ENCODE measurements at regions not wholly inside any gene's neighbourhood (a gene's known extent, or its start where the extent isn't known, plus 50 kb on each side); places are given as distances from the start of the nearest gene placed in this dataset.

DNA sequence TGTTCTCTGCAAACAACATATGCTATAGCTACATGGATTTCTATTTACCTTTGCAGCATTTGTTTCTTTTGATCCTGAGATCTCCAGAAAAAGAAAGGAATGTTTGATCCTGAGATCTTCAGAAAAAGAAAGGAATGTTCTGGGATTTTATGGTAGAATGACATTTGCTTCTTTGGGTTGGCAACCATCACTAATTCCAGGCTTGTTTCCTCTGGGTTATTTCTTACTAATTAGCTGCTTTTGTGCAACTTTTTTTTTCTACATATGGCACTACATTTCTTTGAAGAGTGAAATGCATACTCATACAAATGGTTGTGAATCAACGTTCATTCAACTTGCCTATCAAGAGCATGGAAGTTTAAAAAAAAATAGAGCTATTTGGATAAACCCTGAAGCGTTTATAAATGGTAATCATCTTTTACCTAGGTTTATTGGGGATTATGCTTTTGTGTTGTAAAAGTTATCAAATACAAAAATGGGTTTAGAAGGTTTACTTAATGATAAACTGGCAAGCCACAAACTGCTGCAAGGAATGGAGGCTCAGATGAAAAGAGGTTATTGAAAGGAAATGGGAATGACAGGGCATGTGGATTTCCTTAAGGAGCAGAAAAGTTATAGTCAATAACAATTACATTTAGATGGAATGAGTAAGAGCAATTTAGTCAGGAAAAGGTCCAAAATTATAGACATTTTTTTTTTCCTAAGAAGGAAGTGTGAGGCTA, 95.6 kb upstream of the PCDH18 start:
- DNase-seq (ENCODE audit: low spot score) = no peak
- intact Hi-C loops (cut with DNase I) = no loop called here

DNA sequence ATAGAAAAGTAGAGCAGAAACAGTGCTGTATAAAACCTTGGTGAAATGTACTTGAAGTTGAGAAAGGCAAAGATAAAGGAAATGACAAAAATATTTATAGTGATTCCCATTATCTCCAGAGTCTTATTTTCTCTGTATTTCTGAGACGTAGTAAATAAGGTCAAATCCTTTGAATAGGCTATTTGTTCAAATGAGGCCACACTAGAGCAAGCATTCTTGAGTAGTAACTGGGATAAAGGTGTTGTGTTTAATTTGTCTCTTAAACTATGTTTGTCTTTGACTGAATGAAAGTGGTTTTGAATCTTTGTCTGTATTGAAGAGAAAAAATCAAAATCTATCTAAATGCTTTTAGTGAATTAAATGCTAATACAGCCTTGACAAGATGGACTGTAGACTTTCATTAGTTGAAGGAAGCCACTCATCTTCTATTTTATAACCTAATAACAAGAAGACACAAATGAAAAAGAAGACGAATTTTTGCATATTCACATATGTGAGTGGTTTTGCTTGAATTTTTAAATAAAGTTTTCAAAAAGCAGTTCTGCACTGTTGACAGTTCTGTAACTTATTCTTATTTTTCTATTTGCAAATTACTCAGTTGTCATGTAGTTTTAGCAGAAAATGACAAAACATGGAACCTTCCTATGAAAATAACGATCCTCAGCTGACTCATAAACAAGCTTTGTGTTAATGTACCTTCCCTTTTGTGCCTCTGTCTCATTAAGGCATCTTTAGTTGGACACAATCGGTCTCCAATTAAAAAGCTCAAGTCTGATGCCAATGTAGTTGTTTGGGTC, 94.8 kb upstream of the PCDH18 start:
- intact Hi-C loops (cut with DNase I) = no loop called here
- no peak for DNase-seq (ENCODE audit: low spot score)

DNA sequence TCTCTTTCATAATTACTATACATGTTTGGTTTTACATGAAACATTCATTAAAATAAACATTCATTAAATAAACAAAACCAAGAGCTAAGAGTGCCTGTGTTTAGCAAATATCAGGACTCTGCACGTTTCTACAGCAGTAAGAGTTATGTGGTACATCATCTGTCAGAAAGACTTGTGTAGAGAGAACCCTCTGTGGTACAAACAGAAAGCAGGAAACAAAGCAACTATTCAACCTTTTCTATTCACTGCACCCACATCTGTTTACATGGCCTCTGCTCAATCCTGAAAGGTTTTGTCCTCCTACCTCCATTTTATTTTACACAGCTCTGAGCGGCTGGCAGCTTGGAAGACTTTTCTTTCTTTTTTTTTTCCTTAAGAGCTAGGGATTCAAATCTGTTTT, 90.7 kb upstream of the PCDH18 start:
- intact Hi-C loops (cut with DNase I) = no loop called here

DNA sequence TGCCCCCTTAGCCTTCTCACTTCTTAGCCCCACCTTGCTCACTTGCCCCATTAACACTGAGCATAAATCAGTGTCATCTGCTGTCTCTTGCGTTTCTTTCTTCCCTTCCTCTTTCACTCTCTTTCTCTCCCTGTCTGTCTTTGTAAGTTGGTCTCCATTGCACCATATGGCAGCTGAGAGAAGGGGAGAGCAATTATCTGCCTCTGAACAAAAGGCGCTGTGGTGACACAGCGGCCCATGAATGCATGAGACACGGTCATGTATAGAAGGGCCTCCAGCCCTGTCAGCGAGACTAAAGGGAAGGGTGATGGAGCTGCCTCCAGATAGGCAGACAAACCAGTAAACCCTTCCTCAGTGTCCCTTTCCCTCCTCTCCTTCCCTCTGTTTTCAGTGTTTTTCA, 88.8 kb upstream of the PCDH18 start:
- DNase-seq (ENCODE audit: low spot score) = no peak
- intact Hi-C loops (cut with DNase I) = no loop called here

More for the DNA sequence above, 90.7 kb upstream of the PCDH18 start:
- DNase-seq (ENCODE audit: low spot score) = no peak

DNA sequence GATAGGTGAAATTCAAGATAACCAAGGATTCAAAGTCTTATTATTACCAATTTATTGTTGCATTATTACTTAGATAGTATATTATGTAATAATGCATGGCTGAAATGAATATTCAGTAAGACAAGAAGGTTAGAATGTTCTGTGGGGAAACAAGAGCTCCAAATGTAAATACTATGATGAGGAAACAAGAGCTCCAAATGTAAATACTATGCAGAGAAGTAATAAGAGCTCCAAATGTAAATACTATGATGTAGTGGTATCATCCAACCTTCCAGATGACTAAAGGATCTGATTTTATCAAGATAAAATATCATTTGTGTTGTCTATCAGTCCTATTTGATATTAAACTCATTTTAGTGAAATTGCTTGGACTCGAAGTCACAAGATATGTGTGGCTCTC, 82.2 kb upstream of the PCDH18 start:
- DNase-seq (ENCODE audit: low spot score) = no peak
- intact Hi-C loops (cut with DNase I) = no loop called here

DNA sequence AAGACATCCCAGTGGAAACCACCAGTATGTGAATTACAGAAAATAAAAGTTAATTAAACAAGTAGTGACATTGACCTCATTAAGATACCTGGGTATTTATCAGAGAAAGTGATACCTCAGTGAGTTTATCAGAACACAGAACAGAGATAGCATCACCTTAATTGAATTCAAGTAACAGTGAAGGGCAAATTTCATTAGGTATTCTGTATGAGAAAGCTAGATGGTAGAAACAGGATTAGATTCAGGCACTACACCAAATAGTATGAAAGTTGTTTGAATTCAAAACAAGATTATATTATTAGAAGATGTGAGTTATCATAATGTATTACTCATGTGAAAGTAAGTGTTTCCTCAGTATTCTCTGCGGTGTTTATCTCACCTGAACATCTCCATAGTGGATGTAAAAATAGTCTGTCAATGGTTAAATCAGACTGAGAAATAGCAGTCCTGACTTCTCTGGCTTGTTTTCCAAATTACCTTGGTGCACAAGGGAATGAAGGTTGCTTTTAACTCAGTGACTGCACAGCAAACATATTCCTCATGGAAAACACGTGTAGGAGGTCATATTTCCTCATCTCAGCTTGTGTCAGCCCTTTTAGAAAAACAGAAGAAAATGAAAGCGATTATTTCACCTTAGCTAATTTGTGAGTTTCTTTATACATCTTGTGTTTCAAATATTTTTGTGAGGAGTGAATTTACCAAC, 79.9 kb upstream of the PCDH18 start:
- intact Hi-C loops (cut with DNase I) = no loop called here
- no peak for DNase-seq (ENCODE audit: low spot score)

DNA sequence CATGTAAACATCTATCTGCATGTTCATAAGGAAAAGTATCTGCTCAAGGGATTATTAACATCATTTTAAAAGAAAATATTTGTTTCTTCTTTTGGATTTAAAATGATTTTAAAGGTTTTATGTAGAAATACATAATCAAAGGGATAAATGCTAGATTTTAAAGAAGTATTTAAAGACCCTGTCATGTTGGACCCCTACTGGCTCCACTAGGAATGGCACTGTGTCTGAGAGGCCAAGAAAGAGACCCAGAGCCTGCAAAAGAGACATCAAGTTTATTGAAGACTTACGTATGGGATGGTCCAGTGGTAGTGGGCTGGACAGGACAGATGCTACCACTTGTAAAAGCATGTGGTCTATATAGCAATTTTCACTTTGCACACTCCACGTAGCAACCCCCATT, 78.7 kb upstream of the PCDH18 start:
- intact Hi-C loops (cut with DNase I) = no loop called here
- DNase-seq (ENCODE audit: low spot score) = no peak

DNA sequence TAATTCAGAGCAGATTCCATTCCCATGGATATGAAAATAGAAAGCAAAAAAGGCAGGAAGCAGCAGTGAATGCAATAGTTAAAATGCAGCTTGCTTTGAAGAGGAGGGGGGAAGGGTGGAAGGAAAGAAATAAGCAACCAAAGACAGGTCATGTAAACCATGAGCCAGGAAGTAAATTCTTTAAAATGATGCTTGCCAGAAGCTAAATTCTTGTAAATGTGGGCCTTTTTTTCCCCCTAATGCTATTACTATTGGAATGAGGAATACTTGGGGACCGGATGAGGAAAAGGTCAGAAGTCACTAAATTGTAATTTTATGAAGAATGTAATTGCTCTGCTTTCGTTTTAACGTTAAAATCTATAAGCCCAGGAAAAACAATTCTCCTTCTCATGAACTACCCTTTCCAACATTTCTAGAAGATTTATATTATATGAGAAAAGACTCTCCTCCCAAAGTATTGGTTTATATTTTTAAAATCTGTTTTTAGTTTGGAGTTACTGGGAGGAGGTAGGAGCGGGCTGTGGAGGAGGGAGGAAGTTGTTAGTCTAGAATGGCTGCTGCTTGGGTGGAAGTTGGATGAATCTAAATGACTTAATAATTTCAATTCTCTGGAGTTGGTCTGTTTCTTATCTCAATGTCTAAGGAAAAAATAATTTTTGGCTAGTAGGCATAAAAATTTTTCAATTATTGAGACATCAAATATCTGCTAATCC, 77.6 kb upstream of the PCDH18 start:
- no peak for DNase-seq (ENCODE audit: low spot score)
- intact Hi-C loops (cut with DNase I) = no loop called here

DNA sequence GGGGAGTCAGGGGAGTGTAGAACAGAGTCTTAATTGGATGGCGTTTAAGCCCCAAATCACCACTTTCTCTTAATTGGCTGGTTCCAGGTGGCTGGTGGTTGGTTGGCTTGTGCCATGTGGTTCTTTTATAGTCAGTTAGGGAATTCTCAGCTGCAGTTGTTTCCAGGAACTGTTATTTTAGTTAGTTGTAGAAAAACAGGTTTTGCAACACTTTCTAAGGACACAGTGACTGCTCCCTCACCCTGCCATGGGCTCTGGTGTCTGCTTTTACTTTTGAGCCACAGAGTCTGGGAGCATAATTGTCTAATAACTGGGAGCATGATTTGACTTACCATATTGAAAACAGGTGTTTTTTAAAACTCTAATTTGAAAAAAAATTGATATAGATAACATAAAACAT, 75.8 kb upstream of the PCDH18 start:
- DNase-seq (ENCODE audit: low spot score) = no peak
- intact Hi-C loops (cut with DNase I) = no loop called here

DNA sequence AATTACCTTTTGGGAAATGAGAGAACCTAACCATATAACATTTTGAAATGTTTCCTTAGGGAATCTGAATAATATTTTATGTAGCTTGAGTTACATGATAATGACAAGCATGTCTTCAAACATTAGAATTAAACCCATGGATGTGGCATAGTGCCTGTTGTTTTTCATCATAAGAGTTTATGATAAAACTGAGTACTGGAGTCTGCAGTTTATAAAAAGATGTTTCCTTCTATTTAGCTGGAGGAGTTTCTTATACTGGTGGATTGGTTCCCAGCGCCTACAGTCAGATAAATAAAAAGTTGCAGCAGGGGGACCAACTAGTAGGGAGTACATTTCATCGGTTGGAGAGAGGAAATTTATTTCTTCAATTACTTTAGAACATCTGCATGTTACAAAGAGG, 70.1 kb upstream of the PCDH18 start:
- no peak for DNase-seq (ENCODE audit: low spot score)
- intact Hi-C loops (cut with DNase I) = no loop called here

DNA sequence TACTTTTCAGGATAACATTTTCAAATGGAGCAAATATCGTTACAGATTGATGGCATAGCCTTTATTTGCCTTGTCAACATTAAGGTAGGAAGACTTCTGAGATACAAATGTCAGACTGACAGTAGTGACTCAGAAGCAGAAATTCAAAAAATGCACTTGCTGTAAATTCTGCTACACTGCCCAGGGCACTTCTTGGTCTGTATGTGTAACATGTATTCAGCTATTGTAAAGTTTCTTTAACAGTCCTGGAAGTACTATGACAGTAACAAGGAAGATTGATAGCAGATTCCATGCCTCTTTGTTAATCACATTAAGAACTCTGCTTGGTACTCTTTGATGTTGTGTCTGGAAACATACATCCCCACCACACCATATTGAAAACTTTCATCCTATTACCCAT, 69.6 kb upstream of the PCDH18 start:
- no peak for DNase-seq (ENCODE audit: low spot score)
- intact Hi-C loops (cut with DNase I) = no loop called here

DNA sequence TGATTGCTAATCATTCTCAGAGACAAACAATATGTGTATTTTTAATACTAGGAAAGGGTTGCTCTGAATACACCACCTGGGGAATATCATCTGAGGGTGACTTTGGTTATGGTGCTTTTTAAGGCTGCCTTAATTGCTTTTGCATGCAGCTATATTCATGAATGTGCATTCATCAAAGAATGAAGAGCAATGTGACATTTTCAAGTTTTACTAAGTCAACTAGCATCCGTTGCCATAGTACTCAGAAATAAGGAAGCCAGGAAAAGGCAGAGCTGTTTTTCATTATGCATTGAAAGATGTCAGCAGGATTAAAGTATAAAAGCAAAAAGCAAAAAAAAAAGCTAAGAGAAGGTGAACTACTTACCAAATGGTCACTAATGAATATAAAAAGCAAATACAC, 67.4 kb upstream of the PCDH18 start:
- no peak for DNase-seq (ENCODE audit: low spot score)
- intact Hi-C loops (cut with DNase I) = no loop called here

DNA sequence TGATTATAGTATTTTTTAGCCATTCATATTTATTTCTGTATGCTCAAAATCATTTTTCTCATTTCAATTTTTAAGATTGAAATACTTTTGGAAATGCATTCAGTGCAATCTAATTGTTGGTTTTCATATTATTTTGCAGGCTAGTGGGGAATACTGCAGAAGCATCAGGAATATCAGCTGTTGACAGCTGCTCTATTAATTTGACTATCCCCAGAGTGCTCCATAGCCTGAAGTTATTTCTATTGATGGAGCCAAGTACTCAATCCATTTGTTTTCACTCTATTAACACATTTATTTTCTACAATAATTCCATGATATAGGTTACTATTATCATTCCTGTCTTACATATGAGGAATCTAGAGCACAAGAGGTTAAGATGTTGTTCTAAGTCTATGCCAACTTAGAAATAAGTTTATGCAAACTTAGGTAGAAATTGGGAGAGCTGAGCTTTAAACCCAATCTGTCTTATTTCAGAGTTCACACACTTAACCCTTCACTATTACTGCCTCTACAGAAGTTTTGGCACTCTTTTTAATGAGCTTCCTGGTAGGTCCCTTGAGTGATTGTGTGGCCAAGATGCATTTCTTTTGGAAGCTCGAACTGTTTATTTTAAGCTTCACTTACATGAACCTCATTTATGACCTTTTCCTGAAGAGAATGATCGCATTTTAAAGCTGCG, 65.6 kb upstream of the PCDH18 start:
- intact Hi-C loops (cut with DNase I) = no loop called here
- DNase-seq (ENCODE audit: low spot score) = no peak

DNA sequence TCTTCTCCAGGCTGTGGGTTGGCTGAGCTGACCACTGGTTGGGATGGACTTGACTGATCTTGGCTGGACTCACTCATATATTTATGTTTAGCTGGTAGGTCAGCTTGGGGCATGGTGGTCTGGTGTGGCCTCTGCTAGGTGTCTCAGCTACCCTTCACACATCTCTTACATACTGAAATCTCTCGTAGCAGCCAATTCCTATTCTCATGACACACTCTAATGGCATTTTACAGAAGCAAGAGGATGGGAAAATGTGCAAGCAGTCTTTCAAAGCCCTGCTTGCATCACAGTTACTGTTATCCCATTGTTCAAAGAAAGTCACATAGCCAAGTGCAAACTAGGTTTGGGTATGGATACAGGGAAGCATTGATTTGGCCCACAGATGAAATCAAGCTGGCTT, 55.5 kb upstream of the PCDH18 start:
- intact Hi-C loops (cut with DNase I) = no loop called here
- no peak for DNase-seq (ENCODE audit: low spot score)

DNA sequence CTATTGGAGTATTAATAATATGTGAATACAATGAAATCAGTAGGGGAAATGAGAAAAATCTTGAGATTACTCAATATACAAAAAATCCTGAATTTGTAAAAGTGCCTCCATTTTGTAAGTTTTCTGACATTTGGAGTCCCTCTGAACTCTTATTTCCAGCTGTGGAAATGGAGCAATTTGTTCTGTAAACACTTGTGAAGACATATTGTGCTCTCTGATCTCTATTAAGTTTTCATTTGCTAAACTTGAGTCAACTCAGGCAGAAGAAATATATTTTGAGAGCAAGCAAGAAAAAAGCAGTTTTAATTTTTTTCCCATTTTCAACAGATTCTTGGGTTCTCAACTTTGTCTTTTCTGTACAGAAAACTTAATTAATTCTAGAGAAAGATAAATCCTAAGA, 51.4 kb upstream of the PCDH18 start:
- DNase-seq (ENCODE audit: low spot score) = no peak
- intact Hi-C loops (cut with DNase I) = no loop called here

All from cardiac septum (tissue), 1 donor.